WTC11 (cell line): ENCODE measurements at regions not wholly inside any gene's neighbourhood (a gene's known extent, or its start where the extent isn't known, plus 50 kb on each side); places are given as distances from the start of the nearest gene placed in this dataset.

Source experiments
- ETV6 ChIP-seq: sonication (generic); formaldehyde crosslinking; IDR thresholded peaks from 2 replicates; pipeline ENCODE4 v1.8.1; 2022; ENCODE audit warnings: mild to moderate bottlenecking, missing genetic modification reagents
- ZNF263 ChIP-seq: sonication (generic); formaldehyde crosslinking; IDR thresholded peaks from 2 replicates; pipeline ENCODE4 v1.8.1; 2022; ENCODE audit warnings: low read depth, mild to moderate bottlenecking, moderate library complexity, missing genetic modification reagents
- TF ChIP-seq, protein P1 (sequence below): fragments of 200-600 bp; IDR thresholded peaks from 2 replicates; pipeline ENCODE4 v1.8.0; 2022; ENCODE audit warnings: antibody characterized with exemption

DNA sequence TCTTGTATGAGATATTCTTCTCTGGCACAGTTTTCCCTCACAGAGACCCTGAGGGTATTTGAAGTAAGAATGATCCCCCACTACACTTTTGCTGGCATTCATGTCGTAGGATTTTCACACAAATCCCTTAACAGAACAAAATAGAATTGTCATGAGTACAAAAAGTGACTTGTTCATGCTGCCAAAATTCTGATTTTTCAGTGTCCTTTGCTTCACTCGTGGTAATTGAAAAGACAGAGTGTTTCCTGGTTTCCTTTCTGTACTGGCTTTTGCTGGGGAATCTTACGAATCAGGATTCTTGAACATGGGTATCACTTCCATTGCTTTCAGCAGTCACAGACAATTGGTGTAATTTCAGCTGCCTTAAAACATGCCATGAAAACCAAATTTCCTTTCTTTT lies 756.3 kb downstream of the REEP3 start:
- TF ChIP-seq, protein P1, sequence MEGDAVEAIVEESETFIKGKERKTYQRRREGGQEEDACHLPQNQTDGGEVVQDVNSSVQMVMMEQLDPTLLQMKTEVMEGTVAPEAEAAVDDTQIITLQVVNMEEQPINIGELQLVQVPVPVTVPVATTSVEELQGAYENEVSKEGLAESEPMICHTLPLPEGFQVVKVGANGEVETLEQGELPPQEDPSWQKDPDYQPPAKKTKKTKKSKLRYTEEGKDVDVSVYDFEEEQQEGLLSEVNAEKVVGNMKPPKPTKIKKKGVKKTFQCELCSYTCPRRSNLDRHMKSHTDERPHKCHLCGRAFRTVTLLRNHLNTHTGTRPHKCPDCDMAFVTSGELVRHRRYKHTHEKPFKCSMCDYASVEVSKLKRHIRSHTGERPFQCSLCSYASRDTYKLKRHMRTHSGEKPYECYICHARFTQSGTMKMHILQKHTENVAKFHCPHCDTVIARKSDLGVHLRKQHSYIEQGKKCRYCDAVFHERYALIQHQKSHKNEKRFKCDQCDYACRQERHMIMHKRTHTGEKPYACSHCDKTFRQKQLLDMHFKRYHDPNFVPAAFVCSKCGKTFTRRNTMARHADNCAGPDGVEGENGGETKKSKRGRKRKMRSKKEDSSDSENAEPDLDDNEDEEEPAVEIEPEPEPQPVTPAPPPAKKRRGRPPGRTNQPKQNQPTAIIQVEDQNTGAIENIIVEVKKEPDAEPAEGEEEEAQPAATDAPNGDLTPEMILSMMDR = no peak
- TF ChIP-seq ETV6 (CRISPR knock-in tag) (no peak), ZNF263 (CRISPR knock-in tag) (no peak)
